Caco-2 (cell line): ENCODE measurements at regions not wholly inside any gene's neighbourhood (a gene's known extent, or its start where the extent isn't known, plus 50 kb on each side); places are given as distances from the start of the nearest gene placed in this dataset.
"Not testable (repeated sequence)": the region's sequence is repeated elsewhere in the genome, so short reads cannot be mapped to it uniquely, and the experiment has no call there.

Source experiments
- BruUV-seq: library from RNA; stranded (reverse); fragments of 400-500 nt; replicated peaks from 2 replicates; lab custom pipeline; 2021; lab: Mats Ljungman, UMichigan
- CTCF ChIA-PET: fragments of 300-600 bp; sonication (Branson Sonifier 250); formaldehyde crosslinking; loops from one replicate; lab custom pipeline; 2022; ENCODE audit warnings: antibody characterized with exemption; lab: Charles Lee
- POLR2A ChIA-PET: fragments of 300-600 bp; sonication (Branson Sonifier 250); formaldehyde crosslinking; loops from one replicate; lab custom pipeline; 2022; ENCODE audit warnings: antibody characterized with exemption; lab: Charles Lee
- DNase-seq, 2 experiments: peaks; one replicate each; pipeline versions ENCODE4 v3.0.0 to v3.0.0-alpha.2; 2020 to 2022
- H3K27me3 ChIP-seq: replicated peaks from 2 replicates; pipeline ENCODE4 v1.6.0; 2011; ENCODE audit warnings: low read length; ENCODE audit not compliant: control insufficient read depth, insufficient read depth
- H3K36me3 ChIP-seq: 2 replicates; pipeline ENCODE4 v1.5.1; 2011; ENCODE audit warnings: low read length; ENCODE audit not compliant: control insufficient read depth, insufficient read depth
- H3K4me1 ChIP-seq: fragments of 250-450 bp; sonication (Bioruptor Pico); 2 replicates; pipeline ENCODE4 v1.5.1; 2020; ENCODE audit warnings: mild to moderate bottlenecking
- H3K4me3 ChIP-seq: 2 replicates; pipeline ENCODE4 v1.5.1; 2011; ENCODE audit warnings: low read depth, mild to moderate bottlenecking, control low read depth, low read length
- H3K9me3 ChIP-seq: fragments of 250-450 bp; sonication (Bioruptor Pico); 2 replicates; pipeline ENCODE4 v1.5.1; 2020; ENCODE audit warnings: mild to moderate bottlenecking, moderate library complexity
- H3K27ac Mint-ChIP-seq: one replicate; pipeline ENCODE4 v1.8.0; 2022; ENCODE audit warnings: mixed read lengths; ENCODE audit not compliant: unreplicated experiment
- H3K27me3 Mint-ChIP-seq: one replicate; pipeline ENCODE4 v1.8.0; 2022; ENCODE audit warnings: mixed read lengths; ENCODE audit not compliant: insufficient read depth, unreplicated experiment
- H3K36me3 Mint-ChIP-seq: one replicate; pipeline ENCODE4 v1.8.0; 2022; ENCODE audit warnings: mild to moderate bottlenecking, mixed read lengths; ENCODE audit not compliant: insufficient read depth, unreplicated experiment
- H3K4me1 Mint-ChIP-seq: one replicate; pipeline ENCODE4 v1.8.0; 2022; ENCODE audit warnings: low read depth, mixed read lengths; ENCODE audit not compliant: unreplicated experiment
- H3K4me3 Mint-ChIP-seq: one replicate; pipeline ENCODE4 v1.8.0; 2022; ENCODE audit warnings: mild to moderate bottlenecking, moderate library complexity, mixed read lengths; ENCODE audit not compliant: unreplicated experiment
- H3K9me3 Mint-ChIP-seq: one replicate; pipeline ENCODE4 v1.8.0; 2022; ENCODE audit warnings: mixed read lengths; ENCODE audit not compliant: unreplicated experiment
- intact Hi-C: fragments of 100-400 bp; cut with micrococcal nuclease; formaldehyde crosslinking; loops from one replicate; pipeline ENCODE4 v1.10.0; 2022; ENCODE audit not compliant: unreplicated experiment
- TF ChIP-seq, protein P1 (sequence below), 2 experiments: fragments of 200-600 bp in 1 of 2; IDR thresholded peaks; 1 replicate in 1 of 2; 2 replicates in 1 of 2; pipeline versions ENCODE4 v1.5.1 to v1.8.0; 2011 to 2022; ENCODE audit warnings: antibody characterized with exemption in 1 of 2, control low read depth in 1 of 2, inconsistent platforms in 1 of 2, low read depth in 1 of 2, low read length in 1 of 2, mild to moderate bottlenecking in 1 of 2, moderate library complexity in 1 of 2; ENCODE audit not compliant: insufficient read depth in 1 of 2, severe bottlenecking in 1 of 2, unreplicated experiment in 1 of 2

DNA sequence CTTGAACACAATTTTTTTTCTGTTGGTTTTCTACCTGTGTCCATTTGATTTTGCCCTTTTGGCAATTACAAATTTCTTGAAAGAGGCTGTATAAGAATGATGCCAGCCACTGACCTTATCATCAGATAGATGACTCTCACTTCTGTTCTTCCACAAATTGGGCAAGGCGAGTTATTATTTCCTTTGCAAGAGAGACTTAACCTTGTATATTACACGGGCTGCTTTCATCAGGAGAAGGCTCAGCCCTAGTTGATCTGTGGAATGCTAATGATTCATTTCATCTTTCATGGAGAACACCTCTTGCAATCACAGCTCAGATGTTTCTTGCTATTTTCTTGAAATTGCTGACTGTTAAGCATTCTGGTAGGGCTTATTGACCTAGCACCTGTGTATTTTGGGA is 1155.4 kb downstream of the STIM2 start:
- no TSS peak for BruUV-seq
- ChIA-PET CTCF (no interaction called here), POLR2A (no interaction called here)
- Mint-ChIP-seq H3K9me3 (no peaks in the 10 kb centered on the region), H3K4me1 (no peaks in the 10 kb centered on the region), H3K36me3 (no peaks in the 10 kb centered on the region), H3K27me3 (peaks cover under 1% of the 10 kb centered on the region), H3K4me3 (no peak overlapping the region), H3K27ac (no peak overlapping the region)
- Histone ChIP-seq H3K36me3 (no peaks in the 10 kb centered on the region), H3K4me1 (no peaks in the 10 kb centered on the region), H3K4me3 (no peak overlapping the region), H3K27me3 (no peaks in the 10 kb centered on the region), H3K9me3 (no peaks in the 10 kb centered on the region)
- TF ChIP-seq, protein P1, sequence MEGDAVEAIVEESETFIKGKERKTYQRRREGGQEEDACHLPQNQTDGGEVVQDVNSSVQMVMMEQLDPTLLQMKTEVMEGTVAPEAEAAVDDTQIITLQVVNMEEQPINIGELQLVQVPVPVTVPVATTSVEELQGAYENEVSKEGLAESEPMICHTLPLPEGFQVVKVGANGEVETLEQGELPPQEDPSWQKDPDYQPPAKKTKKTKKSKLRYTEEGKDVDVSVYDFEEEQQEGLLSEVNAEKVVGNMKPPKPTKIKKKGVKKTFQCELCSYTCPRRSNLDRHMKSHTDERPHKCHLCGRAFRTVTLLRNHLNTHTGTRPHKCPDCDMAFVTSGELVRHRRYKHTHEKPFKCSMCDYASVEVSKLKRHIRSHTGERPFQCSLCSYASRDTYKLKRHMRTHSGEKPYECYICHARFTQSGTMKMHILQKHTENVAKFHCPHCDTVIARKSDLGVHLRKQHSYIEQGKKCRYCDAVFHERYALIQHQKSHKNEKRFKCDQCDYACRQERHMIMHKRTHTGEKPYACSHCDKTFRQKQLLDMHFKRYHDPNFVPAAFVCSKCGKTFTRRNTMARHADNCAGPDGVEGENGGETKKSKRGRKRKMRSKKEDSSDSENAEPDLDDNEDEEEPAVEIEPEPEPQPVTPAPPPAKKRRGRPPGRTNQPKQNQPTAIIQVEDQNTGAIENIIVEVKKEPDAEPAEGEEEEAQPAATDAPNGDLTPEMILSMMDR (IDR thresholded peaks at IDR 0.05; ENCODE audit: insufficient read depth in 1 of 2, low read depth in 1 of 2, low read length in 1 of 2, severe bottlenecking in 1 of 2, unreplicated experiment in 1 of 2) = no peak
- no peak for DNase-seq
- intact Hi-C loops = no loop called here

DNA sequence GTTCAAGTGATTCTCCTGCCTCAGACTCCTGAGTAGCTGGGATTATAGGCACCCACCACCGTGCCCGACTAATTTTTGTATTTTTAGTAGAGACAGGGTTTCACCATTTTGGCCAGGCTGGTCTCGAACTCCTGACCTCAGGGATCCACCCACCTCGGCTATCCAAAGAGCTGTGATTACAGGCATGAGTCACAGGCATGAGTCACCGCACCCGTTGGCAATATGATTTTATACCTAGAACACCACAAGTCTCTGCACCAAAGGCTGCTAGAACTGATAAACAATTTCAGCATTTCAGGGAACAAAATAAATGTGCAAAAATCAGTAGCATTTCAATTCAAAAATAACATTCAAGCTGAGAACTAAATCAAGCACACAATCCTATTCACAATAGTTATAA is 1177.6 kb downstream of the STIM2 start:
- H3K27ac Mint-ChIP-seq, H3K27me3 Mint-ChIP-seq, BruUV-seq, H3K4me3 ChIP-seq, H3K9me3 ChIP-seq, DNase-seq, CTCF ChIA-PET, H3K36me3 ChIP-seq, intact Hi-C loops, H3K4me3 Mint-ChIP-seq, H3K4me1 Mint-ChIP-seq, H3K27me3 ChIP-seq, H3K36me3 Mint-ChIP-seq, POLR2A ChIA-PET, H3K4me1 ChIP-seq: not testable (repeated sequence)
- peaks cover 19% of the 10 kb centered on the region for H3K9me3 Mint-ChIP-seq

DNA sequence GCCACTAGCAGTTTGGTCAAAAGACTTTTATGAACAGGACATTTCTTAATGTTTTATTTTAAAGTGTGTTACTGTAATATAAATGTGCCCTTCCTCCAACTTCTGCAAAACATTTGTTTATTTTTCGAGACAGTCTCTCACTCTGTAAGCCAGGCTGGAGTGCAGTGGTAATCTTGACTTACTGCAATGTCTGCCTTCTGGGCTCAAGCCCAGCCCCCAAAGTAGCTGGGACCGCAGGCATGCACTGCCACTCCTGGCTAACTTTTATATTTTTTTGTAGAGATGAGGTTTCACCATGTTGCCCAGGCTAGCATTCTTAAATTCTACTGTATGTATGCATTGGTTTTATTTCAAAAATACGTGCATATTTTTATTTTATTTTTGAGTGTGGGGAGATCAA is 1201.9 kb downstream of the STIM2 start:
- no peaks in the 10 kb centered on the region for H3K9me3 ChIP-seq
- ChIA-PET POLR2A (no interaction called here), CTCF (no interaction called here)
- no peaks in the 10 kb centered on the region for H3K36me3 ChIP-seq
- no peak overlapping the region for H3K4me3 ChIP-seq
- Mint-ChIP-seq H3K27me3 (peaks cover 5% of the 10 kb centered on the region), H3K4me3 (no peak overlapping the region), H3K9me3 (no peaks in the 10 kb centered on the region), H3K36me3 (no peaks in the 10 kb centered on the region), H3K4me1 (no peaks in the 10 kb centered on the region), H3K27ac (no peak overlapping the region)
- DNase-seq = no peak
- no peaks in the 10 kb centered on the region for H3K27me3 ChIP-seq
- intact Hi-C loops = no loop called here
- BruUV-seq = no TSS peak
- no peaks in the 10 kb centered on the region for H3K4me1 ChIP-seq
- TF ChIP-seq, protein P1 (IDR thresholded peaks at IDR 0.05; ENCODE audit: insufficient read depth in 1 of 2, low read depth in 1 of 2, low read length in 1 of 2, severe bottlenecking in 1 of 2, unreplicated experiment in 1 of 2) = no peak
